Trophoblast cell (in vitro differentiated cells and primary cell): ENCODE measurements at regions not wholly inside any gene's neighbourhood (a gene's known extent, or its start where the extent isn't known, plus 50 kb on each side); places are given as distances from the start of the nearest gene placed in this dataset.
A peak's percentile ranks its signal among the peaks of the same experiment; 100 is the strongest.

ENCODE experiments used
- DNase-seq, 2 donors: peaks; one replicate each; pipeline ENCODE4 v3.0.0-alpha.2; 2016
- H2AFZ ChIP-seq: 2 replicates; pipeline ENCODE4 v1.6.1; 2013; ENCODE audit warnings: low read length, moderate library complexity, mild to moderate bottlenecking; ENCODE audit not compliant: insufficient read depth, poor library complexity
- H2AK5ac ChIP-seq: 2 replicates; pipeline ENCODE4 v1.6.1; 2013; ENCODE audit warnings: mild to moderate bottlenecking, low read length
- H2BK120ac ChIP-seq: 2 replicates; pipeline ENCODE4 v1.6.1; 2013; ENCODE audit warnings: low read length, mild to moderate bottlenecking, moderate library complexity; ENCODE audit not compliant: insufficient read depth, poor library complexity
- H2BK12ac ChIP-seq: 2 replicates; pipeline ENCODE4 v1.6.1; 2013; ENCODE audit warnings: mild to moderate bottlenecking, low read length, moderate library complexity
- H2BK5ac ChIP-seq: 2 replicates; pipeline ENCODE4 v1.6.1; 2013; ENCODE audit warnings: low read length, low read depth, moderate library complexity, mild to moderate bottlenecking; ENCODE audit not compliant: poor library complexity
- H3K14ac ChIP-seq: 2 replicates; pipeline ENCODE4 v1.6.1; 2013; ENCODE audit warnings: mild to moderate bottlenecking, low read length
- H3K18ac ChIP-seq: 2 replicates; pipeline ENCODE4 v1.6.1; 2013; ENCODE audit warnings: mild to moderate bottlenecking, low read length
- H3K23ac ChIP-seq: 2 replicates; pipeline ENCODE4 v1.6.1; 2013; ENCODE audit warnings: low read length
- H3K27ac ChIP-seq: 2 replicates; pipeline ENCODE4 v1.5.1; 2013; ENCODE audit warnings: low read depth, mild to moderate bottlenecking, inconsistent platforms, low read length, moderate library complexity
- H3K27me3 ChIP-seq: 2 replicates; pipeline ENCODE4 v1.6.1; 2013; ENCODE audit warnings: inconsistent platforms, mild to moderate bottlenecking, low read length, moderate library complexity; ENCODE audit not compliant: insufficient read depth
- H3K36me3 ChIP-seq, 2 experiments: 1 replicate in 1 of 2; 2 replicates in 1 of 2; pipeline ENCODE4 v1.6.1; 2013; ENCODE audit warnings: low read length in 2 of 2, mild to moderate bottlenecking in 2 of 2, moderate library complexity in 1 of 2; ENCODE audit not compliant: insufficient read depth in 2 of 2, control insufficient read depth in 1 of 2
- H3K4ac ChIP-seq: 2 replicates; pipeline ENCODE4 v1.6.1; 2013; ENCODE audit warnings: low read depth, mild to moderate bottlenecking, low read length, moderate library complexity
- H3K4me1 ChIP-seq, 2 experiments: 1 replicate in 1 of 2; 2 replicates in 1 of 2; pipeline ENCODE4 v1.6.1; 2013; ENCODE audit warnings: low read length in 2 of 2, mild to moderate bottlenecking in 2 of 2, moderate library complexity in 1 of 2; ENCODE audit not compliant: insufficient read depth in 2 of 2, control insufficient read depth in 1 of 2
- H3K4me2 ChIP-seq: 2 replicates; pipeline ENCODE4 v1.6.1; 2013; ENCODE audit warnings: inconsistent platforms, mild to moderate bottlenecking, low read length, moderate library complexity
- H3K4me3 ChIP-seq: 2 replicates; pipeline ENCODE4 v1.5.1; 2013; ENCODE audit warnings: mild to moderate bottlenecking, low read depth, low read length, inconsistent platforms
- H3K79me1 ChIP-seq: one replicate; pipeline ENCODE4 v1.6.1; 2013; ENCODE audit warnings: low read length
- H3K79me2 ChIP-seq: 2 replicates; pipeline ENCODE4 v1.6.1; 2013; ENCODE audit warnings: low read length, mild to moderate bottlenecking; ENCODE audit not compliant: control insufficient read depth, insufficient read depth, poor library complexity
- H3K9ac ChIP-seq: 2 replicates; pipeline ENCODE4 v1.6.1; 2013; ENCODE audit warnings: mild to moderate bottlenecking, low read length
- H3K9me3 ChIP-seq: 2 replicates; pipeline ENCODE4 v1.6.1; 2013; ENCODE audit warnings: low read depth, mild to moderate bottlenecking, control low read depth, inconsistent platforms, low read length; ENCODE audit not compliant: insufficient read depth
- H4K12ac ChIP-seq: 2 replicates; pipeline ENCODE4 v1.6.1; 2013; ENCODE audit warnings: low read depth, mild to moderate bottlenecking, low read length, moderate library complexity
- H4K8ac ChIP-seq: 2 replicates; pipeline ENCODE4 v1.6.1; 2013; ENCODE audit warnings: low read depth, mild to moderate bottlenecking, low read length, moderate library complexity
- H4K91ac ChIP-seq: one replicate; pipeline ENCODE4 v1.6.1; 2013; ENCODE audit warnings: low read depth, mild to moderate bottlenecking, low read length, moderate library complexity
- WGBS: extraction: QIAGEN DNeasy Blood & Tissue Kit; methylation state at CpG from one replicate; pipeline ENCODE4 v1.1.7; 2013; ENCODE audit warnings: missing lambda C conversion rate; ENCODE audit not compliant: insufficient read length, insufficient coverage; ENCODE audit errors: extremely low coverage; 5-methylcytosine and 5-hydroxymethylcytosine counted together

DNA sequence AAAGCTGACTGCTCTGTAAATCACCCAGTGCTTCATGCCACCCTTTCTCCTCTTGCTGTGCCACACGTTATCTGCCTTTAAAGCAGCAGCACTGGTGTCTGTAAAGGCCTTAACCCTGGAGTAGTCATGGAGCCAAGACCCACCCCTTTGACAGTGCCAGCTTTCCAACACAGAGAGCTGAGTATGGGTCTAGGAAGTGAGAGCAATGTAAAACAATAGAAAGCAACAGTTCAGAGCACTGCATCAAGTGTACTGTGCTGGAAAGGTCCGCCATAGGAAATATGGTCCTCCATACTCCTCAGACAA is 139.5 kb downstream of the DAD1 start:
- no peak overlapping the region for H4K12ac ChIP-seq
- H3K9me3 ChIP-seq, result no peaks in the 10 kb centered on the region
- H2BK12ac ChIP-seq, result no peak overlapping the region
- no peak overlapping the region for H3K4me3 ChIP-seq
- H3K14ac ChIP-seq, result no peak overlapping the region
- H3K4me2 ChIP-seq, result no peak overlapping the region
- H2AFZ ChIP-seq, result no peak overlapping the region
- H2AK5ac ChIP-seq, result no peak overlapping the region
- H3K18ac ChIP-seq, result no peak overlapping the region
- no peak overlapping the region for H2BK5ac ChIP-seq
- H3K23ac ChIP-seq, result no peak overlapping the region
- H4K8ac ChIP-seq, result no peak overlapping the region
- H3K79me2 ChIP-seq, result no peaks in the 10 kb centered on the region
- H3K79me1 ChIP-seq, result no peaks in the 10 kb centered on the region
- peaks cover 0 to 4% of the 10 kb centered on the region in 2 experiments for H3K4me1 ChIP-seq
- WGBS, result no CpG with 5 or more reads among the region's 2 CpGs
- H3K36me3 ChIP-seq, result no peaks in the 10 kb centered on the region
- no peak overlapping the region for H3K9ac ChIP-seq
- no peak overlapping the region for H3K4ac ChIP-seq
- DNase-seq, result no peak
- no peak overlapping the region for H4K91ac ChIP-seq
- no peaks in the 10 kb centered on the region for H3K27me3 ChIP-seq
- H3K27ac ChIP-seq, result no peak overlapping the region
- no peak overlapping the region for H2BK120ac ChIP-seq

DNA sequence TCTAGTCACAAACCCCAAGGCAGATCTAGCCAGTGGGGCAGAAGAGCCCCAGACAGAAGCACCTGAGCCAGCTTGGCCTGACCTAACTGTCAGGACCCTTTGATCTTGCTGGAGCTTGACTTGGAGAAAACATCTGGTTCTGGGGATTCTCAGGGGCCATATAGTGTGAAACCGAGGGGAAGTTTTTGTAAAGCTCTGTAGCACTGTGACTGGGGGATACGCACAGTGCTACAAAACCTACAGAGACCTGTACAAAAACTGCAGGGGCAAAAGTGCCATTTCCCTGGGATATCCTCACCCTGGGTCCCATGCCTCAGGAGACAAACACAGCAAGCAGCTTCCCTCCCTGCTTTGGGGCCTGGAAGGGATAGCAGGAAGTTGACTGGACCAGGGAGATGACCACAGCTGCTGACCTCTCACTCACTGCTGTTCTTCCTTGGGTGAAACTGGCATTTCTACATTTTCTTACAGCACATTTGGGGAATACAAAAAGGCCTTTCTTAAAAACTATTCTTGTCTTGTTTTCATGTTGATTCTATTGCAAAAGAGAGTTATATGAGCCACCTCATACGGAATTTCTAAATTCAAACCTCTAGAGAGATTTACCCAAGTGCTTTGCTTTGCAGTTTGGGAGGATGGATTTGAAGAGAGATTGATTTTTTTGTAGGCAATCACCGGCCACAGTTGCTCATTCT is 140.0 kb downstream of the DAD1 start:
- Histone ChIP-seq H4K91ac (no peak overlapping the region), H3K27ac (no peak overlapping the region), H3K79me2 (no peaks in the 10 kb centered on the region), H3K4me1 (peaks cover 0 to 4% of the 10 kb centered on the region in 2 experiments), H3K79me1 (no peaks in the 10 kb centered on the region), H2AFZ (no peak overlapping the region), H3K27me3 (no peaks in the 10 kb centered on the region), H4K8ac (no peak overlapping the region), H3K14ac (no peak overlapping the region), H4K12ac (no peak overlapping the region), H3K36me3 (no peaks in the 10 kb centered on the region), H3K9ac (peak overlapping the region; percentile 60), H2AK5ac (no peak overlapping the region), H3K23ac (no peak overlapping the region), H3K4me3 (no peak overlapping the region), H2BK120ac (no peak overlapping the region), H2BK5ac (no peak overlapping the region), H3K4ac (no peak overlapping the region), H2BK12ac (no peak overlapping the region), H3K18ac (no peak overlapping the region), H3K9me3 (no peaks in the 10 kb centered on the region), H3K4me2 (no peak overlapping the region)
- no peak for DNase-seq
- no CpG with 5 or more reads among the region's 4 CpGs for WGBS

DNA sequence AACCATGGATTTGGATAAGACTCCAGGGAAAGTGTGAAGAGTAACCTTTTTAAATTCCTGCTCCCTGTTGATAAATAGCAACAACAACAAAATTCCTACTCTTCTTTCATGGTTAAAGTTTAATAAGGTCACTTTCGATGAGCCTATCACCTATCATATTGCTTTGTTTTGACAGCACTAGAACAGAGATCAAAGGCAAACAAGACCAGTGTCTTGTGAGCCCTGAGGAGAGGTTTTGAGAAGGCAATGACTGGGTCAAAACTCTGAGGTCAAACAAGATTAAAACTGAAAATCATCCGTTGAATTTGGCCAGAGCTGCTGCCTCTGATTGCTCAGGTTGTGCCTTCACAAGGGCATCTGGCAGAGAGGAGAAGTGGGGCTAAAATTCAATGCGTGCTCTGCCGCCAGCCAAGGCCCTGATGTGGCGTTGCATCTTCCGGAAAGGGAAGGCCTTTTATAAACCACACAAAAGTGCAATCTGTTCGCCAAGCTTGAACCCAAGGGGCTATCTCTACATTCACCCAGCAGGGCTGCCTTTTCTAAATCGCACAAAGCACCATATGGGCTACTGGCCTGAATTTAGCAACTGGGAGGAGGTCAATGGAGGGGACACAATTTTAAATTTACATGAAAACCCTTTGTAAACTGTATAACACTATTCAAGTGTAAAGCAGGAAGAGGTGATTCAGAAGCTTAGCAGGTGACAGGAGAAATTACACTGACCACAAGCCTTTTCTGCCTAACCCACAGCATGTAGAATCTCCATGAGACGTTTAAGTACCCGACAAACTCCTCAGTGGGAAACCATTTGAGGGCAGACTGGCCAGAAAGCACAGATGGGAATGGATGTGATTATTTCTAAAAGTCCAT is 140.8 kb downstream of the DAD1 start:
- H2BK5ac ChIP-seq, result no peak overlapping the region
- H3K14ac ChIP-seq, result no peak overlapping the region
- H3K27ac ChIP-seq, result no peak overlapping the region
- H3K4ac ChIP-seq, result no peak overlapping the region
- H3K4me2 ChIP-seq, result no peak overlapping the region
- no peak overlapping the region for H2AK5ac ChIP-seq
- H3K9me3 ChIP-seq, result no peaks in the 10 kb centered on the region
- H4K8ac ChIP-seq, result no peak overlapping the region
- no CpG with 5 or more reads among the region's 10 CpGs for WGBS
- H3K18ac ChIP-seq, result no peak overlapping the region
- H2BK120ac ChIP-seq, result no peak overlapping the region
- no peaks in the 10 kb centered on the region for H3K36me3 ChIP-seq
- H4K12ac ChIP-seq, result no peak overlapping the region
- no peak overlapping the region for H2AFZ ChIP-seq
- H3K4me1 ChIP-seq, result peaks cover 0 to 4% of the 10 kb centered on the region in 2 experiments
- H3K27me3 ChIP-seq, result no peaks in the 10 kb centered on the region
- no peak overlapping the region for H3K23ac ChIP-seq
- no peak overlapping the region for H3K4me3 ChIP-seq
- H2BK12ac ChIP-seq, result no peak overlapping the region
- H3K79me2 ChIP-seq, result no peaks in the 10 kb centered on the region
- no peaks in the 10 kb centered on the region for H3K79me1 ChIP-seq
- no peak overlapping the region for H4K91ac ChIP-seq
- no peak for DNase-seq
- H3K9ac ChIP-seq, result no peak overlapping the region

- H3K4me3 ChIP-seq, result no peak overlapping the region
- no CpG with 5 or more reads among the region's 3 CpGs for WGBS
- H3K9me3 ChIP-seq, result no peaks in the 10 kb centered on the region
- no peak overlapping the region for H3K23ac ChIP-seq
- no peak overlapping the region for H2BK120ac ChIP-seq
- H3K27me3 ChIP-seq, result no peaks in the 10 kb centered on the region
- H2BK5ac ChIP-seq, result no peak overlapping the region
- H3K79me1 ChIP-seq, result no peaks in the 10 kb centered on the region
- no peaks in the 10 kb centered on the region for H3K4me1 ChIP-seq
- no peak overlapping the region for H3K4ac ChIP-seq
- H3K18ac ChIP-seq, result no peak overlapping the region
- no peak overlapping the region for H2AFZ ChIP-seq
- H3K9ac ChIP-seq, result no peak overlapping the region
- H2AK5ac ChIP-seq, result no peak overlapping the region
- no peak overlapping the region for H4K8ac ChIP-seq
- no peaks in the 10 kb centered on the region for H3K36me3 ChIP-seq
- no peak overlapping the region for H3K14ac ChIP-seq
- no peak overlapping the region for H3K27ac ChIP-seq
- no peak overlapping the region for H2BK12ac ChIP-seq
- H3K4me2 ChIP-seq, result no peak overlapping the region
- no peak overlapping the region for H4K91ac ChIP-seq
- H4K12ac ChIP-seq, result no peak overlapping the region
- no peak for DNase-seq
- H3K79me2 ChIP-seq, result no peaks in the 10 kb centered on the region
Observed at GRCh38 chr14:22438742-22439141, 150.3 kb downstream of the DAD1 start.
